ENCODE measurements at regions not wholly inside any gene's neighbourhood (a gene's known extent, or its start where the extent isn't known, plus 50 kb on each side); places are given as distances from the start of the nearest gene placed in this dataset.

DNA sequence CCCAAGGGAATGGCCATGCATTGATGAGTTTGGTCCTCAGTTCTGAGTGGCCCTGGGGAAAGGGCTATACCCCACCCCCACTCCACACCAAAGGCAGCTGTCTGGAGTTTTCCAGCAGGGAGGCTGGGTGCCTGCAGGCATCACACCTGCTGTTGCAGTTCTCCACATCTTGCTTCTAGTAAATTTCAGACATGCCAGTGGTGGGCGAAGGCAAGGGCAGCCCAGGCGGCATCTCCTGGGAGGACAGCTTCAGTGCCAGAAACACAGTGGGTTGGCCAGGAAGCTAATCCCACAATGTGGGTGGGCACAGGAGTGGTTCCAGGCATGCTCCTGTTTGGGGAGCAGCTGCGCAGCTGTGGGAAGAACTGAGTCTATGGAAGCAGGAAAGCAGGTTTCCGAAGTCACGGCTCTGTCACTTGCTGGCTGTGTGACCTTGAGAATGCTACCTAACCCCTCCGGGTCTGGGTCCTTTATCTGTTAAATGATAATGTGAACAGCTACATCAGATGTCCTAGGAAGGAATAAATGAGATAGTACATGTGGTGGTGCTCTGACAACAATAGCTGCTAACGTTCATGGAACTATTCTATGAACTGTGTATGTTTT, 84.6 kb upstream of the SPTBN1 start:
- CTCF ChIA-PET, result no interaction called here
- Histone ChIP-seq H3K4me1 (ENCODE audit: control insufficient read depth in 1 of 2, insufficient read depth in 2 of 2, low read depth in 1 of 2, low read length in 1 of 2) (peaks cover 0 to 8% of the 10 kb centered on the region in 2 experiments; a peak in 1 of 4 replicates), H3K9ac (no peak overlapping the region), H3K4me2 (no peak overlapping the region), H3K9me2 (no peaks in the 10 kb centered on the region), H3K9me3 (no peaks in the 10 kb centered on the region), H3F3A (replicated peaks; ENCODE audit: insufficient read depth) (no peaks in the 10 kb centered on the region), H3K27me3 (ENCODE audit: insufficient read depth) (no peaks in the 10 kb centered on the region; the same call in 1 of the 2 replicates), H3K36me3 (replicated peaks in 1 of 2; ENCODE audit: control insufficient read depth in 1 of 2, insufficient read depth in 2 of 2, low read length in 1 of 2) (no peaks in the 10 kb centered on the region), H3K27ac (ENCODE audit: low read depth in 2 of 2, low read length in 1 of 2) (no peak overlapping the region), H3K4me3 (ENCODE audit: low read depth in 2 of 2, low read length in 1 of 2) (no peak overlapping the region), H3K79me2 (ENCODE audit: insufficient read depth) (no peaks in the 10 kb centered on the region), H4K20me1 (ENCODE audit: insufficient read depth) (no peaks in the 10 kb centered on the region), H2AFZ (ENCODE audit: low read depth) (no peak overlapping the region)
- no peak for TF ChIP-seq MEF2A (IDR thresholded peaks at IDR 0.05; ENCODE audit: borderline replicate concordance, low read depth)
- TF ChIP-seq GATA2 (CRISPR knock-in tag; IDR thresholded peaks at IDR 0.05), result no peak
- TF ChIP-seq POLR2AphosphoS5 (IDR thresholded peaks at IDR 0.05; ENCODE audit: low read depth, low read length), result no peak
- no peak for TF ChIP-seq NFIC (IDR thresholded peaks at IDR 0.05; ENCODE audit: borderline replicate concordance)
- no peak for TF ChIP-seq FOXM1 (IDR thresholded peaks at IDR 0.05; ENCODE audit: low read depth)
- 59% methylated on average over 4 of the region's 7 CpGs for WGBS (ENCODE audit: low lambda C conversion rate)
- POLR2A ChIA-PET, result no interaction called here
- DNase-seq, result no peak

DNA sequence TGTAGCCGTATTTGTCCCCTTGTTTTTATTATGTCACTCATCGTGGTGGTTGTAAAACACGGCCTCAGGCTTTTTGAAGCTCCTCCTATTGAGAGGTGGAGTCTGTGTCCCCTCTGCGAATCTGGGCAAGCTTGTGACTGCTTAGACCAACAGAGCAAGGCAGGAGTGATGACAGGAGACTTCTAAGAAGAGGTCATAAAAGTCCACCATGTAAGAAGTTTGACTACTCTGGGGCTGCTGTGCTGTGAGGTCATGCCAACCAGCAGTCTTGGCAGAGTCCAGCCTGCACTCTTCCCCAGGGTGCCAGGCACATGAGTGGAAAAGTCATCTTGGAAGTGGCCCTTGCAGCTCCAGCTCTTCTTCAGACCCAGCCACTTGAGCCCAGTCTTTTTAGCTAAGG, 83.8 kb upstream of the SPTBN1 start:
- Histone ChIP-seq H2AFZ (ENCODE audit: low read depth) (no peak overlapping the region), H3K27me3 (ENCODE audit: insufficient read depth) (no peaks in the 10 kb centered on the region; the same call in 1 of the 2 replicates), H3K36me3 (replicated peaks in 1 of 2; ENCODE audit: control insufficient read depth in 1 of 2, insufficient read depth in 2 of 2, low read length in 1 of 2) (no peaks in the 10 kb centered on the region), H4K20me1 (ENCODE audit: insufficient read depth) (no peaks in the 10 kb centered on the region), H3F3A (replicated peaks; ENCODE audit: insufficient read depth) (no peaks in the 10 kb centered on the region), H3K9ac (no peak overlapping the region), H3K9me2 (no peaks in the 10 kb centered on the region), H3K4me3 (ENCODE audit: low read depth in 2 of 2, low read length in 1 of 2) (no peak overlapping the region), H3K4me1 (ENCODE audit: control insufficient read depth in 1 of 2, insufficient read depth in 2 of 2, low read depth in 1 of 2, low read length in 1 of 2) (peaks cover 0 to 8% of the 10 kb centered on the region in 2 experiments; a peak in 1 of 4 replicates), H3K9me3 (no peaks in the 10 kb centered on the region), H3K27ac (ENCODE audit: low read depth in 2 of 2, low read length in 1 of 2) (no peak overlapping the region), H3K79me2 (ENCODE audit: insufficient read depth) (no peaks in the 10 kb centered on the region), H3K4me2 (no peak overlapping the region)
- WGBS (ENCODE audit: low lambda C conversion rate), result 77% methylated on average over 4 of the region's 4 CpGs
- TF ChIP-seq GATA2 (CRISPR knock-in tag; IDR thresholded peaks at IDR 0.05), result no peak
- TF ChIP-seq, protein P1, sequence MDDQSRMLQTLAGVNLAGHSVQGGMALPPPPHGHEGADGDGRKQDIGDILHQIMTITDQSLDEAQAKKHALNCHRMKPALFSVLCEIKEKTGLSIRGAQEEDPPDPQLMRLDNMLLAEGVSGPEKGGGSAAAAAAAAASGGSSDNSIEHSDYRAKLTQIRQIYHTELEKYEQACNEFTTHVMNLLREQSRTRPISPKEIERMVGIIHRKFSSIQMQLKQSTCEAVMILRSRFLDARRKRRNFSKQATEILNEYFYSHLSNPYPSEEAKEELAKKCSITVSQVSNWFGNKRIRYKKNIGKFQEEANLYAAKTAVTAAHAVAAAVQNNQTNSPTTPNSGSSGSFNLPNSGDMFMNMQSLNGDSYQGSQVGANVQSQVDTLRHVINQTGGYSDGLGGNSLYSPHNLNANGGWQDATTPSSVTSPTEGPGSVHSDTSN (IDR thresholded peaks at IDR 0.05), result no peak
- TF ChIP-seq NFIC (IDR thresholded peaks at IDR 0.05; ENCODE audit: borderline replicate concordance), result no peak
- no peak for TF ChIP-seq RXRA (IDR thresholded peaks at IDR 0.05; ENCODE audit: borderline replicate concordance, low read depth)
- TF ChIP-seq, protein P2, sequence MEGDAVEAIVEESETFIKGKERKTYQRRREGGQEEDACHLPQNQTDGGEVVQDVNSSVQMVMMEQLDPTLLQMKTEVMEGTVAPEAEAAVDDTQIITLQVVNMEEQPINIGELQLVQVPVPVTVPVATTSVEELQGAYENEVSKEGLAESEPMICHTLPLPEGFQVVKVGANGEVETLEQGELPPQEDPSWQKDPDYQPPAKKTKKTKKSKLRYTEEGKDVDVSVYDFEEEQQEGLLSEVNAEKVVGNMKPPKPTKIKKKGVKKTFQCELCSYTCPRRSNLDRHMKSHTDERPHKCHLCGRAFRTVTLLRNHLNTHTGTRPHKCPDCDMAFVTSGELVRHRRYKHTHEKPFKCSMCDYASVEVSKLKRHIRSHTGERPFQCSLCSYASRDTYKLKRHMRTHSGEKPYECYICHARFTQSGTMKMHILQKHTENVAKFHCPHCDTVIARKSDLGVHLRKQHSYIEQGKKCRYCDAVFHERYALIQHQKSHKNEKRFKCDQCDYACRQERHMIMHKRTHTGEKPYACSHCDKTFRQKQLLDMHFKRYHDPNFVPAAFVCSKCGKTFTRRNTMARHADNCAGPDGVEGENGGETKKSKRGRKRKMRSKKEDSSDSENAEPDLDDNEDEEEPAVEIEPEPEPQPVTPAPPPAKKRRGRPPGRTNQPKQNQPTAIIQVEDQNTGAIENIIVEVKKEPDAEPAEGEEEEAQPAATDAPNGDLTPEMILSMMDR (IDR thresholded peaks at IDR 0.05), result no peak
- ChIA-PET POLR2A (no interaction called here), CTCF (no interaction called here)
- DNase-seq, result no peak

DNA sequence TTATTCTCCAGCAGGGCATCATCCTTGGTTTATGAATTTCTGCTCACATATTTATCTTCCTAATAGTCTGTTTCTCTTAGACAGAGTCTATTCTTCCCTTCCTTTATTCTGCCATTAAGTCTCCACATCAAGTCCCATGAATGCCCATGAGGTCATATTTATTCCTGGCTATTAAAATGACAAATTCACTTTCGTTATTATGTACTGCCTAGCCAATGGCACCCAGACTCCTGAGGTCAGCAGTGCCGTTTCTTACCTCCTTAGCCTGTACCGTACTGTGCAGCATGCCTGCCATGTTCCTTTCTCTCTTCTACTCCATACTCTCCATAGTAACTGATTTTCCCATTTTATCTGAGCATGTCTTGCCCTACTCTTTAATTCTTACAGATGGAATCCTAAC, 82.3 kb upstream of the SPTBN1 start:
- Histone ChIP-seq H3K27me3 (ENCODE audit: insufficient read depth) (no peaks in the 10 kb centered on the region; the same call in 1 of the 2 replicates), H3K4me2 (no peak overlapping the region), H3K9me2 (no peaks in the 10 kb centered on the region), H3K4me3 (ENCODE audit: low read depth in 2 of 2, low read length in 1 of 2) (no peak overlapping the region), H2AFZ (ENCODE audit: low read depth) (no peak overlapping the region), H3K9me3 (no peaks in the 10 kb centered on the region), H3K4me1 (ENCODE audit: control insufficient read depth in 1 of 2, insufficient read depth in 2 of 2, low read depth in 1 of 2, low read length in 1 of 2) (peaks cover 0 to 15% of the 10 kb centered on the region in 2 experiments; a peak in 1 of 4 replicates), H3K36me3 (replicated peaks in 1 of 2; ENCODE audit: control insufficient read depth in 1 of 2, insufficient read depth in 2 of 2, low read length in 1 of 2) (no peaks in the 10 kb centered on the region), H3K9ac (no peak overlapping the region), H4K20me1 (ENCODE audit: insufficient read depth) (no peaks in the 10 kb centered on the region), H3K27ac (ENCODE audit: low read depth in 2 of 2, low read length in 1 of 2) (no peak overlapping the region), H3K79me2 (ENCODE audit: insufficient read depth) (no peaks in the 10 kb centered on the region), H3F3A (replicated peaks; ENCODE audit: insufficient read depth) (no peaks in the 10 kb centered on the region)
- DNase-seq, result no peak
- WGBS (ENCODE audit: low lambda C conversion rate), result 75% methylated on average over 3 of the region's 3 CpGs
- TF ChIP-seq NFIC (IDR thresholded peaks at IDR 0.05; ENCODE audit: borderline replicate concordance) (no peak), RAD21 (IDR thresholded peaks at IDR 0.05; ENCODE audit: low read length) (no peak), RXRA (IDR thresholded peaks at IDR 0.05; ENCODE audit: borderline replicate concordance, low read depth) (no peak), GATA2 (CRISPR knock-in tag; IDR thresholded peaks at IDR 0.05) (no peak), ELF1 (IDR thresholded peaks at IDR 0.05) (no peak), NRF1 (IDR thresholded peaks at IDR 0.05; ENCODE audit: low read depth, low read length) (no peak), GABPA (IDR thresholded peaks at IDR 0.05; ENCODE audit: low read depth) (no peak)
- CTCF ChIA-PET, result no interaction called here
- POLR2A ChIA-PET, result no interaction called here
